Stimulated activated CD8-positive, alpha-beta memory T cell treated with anti-CD3 and anti-CD28 coated beads, Interleukin-7, amount 100 ng/mL, for 1 hour (primary cell): ENCODE measurements at regions not wholly inside any gene's neighbourhood (a gene's known extent, or its start where the extent isn't known, plus 50 kb on each side); places are given as distances from the start of the nearest gene placed in this dataset.

Experiments
- DNase-seq, 2 donors: peaks; one replicate each; pipeline ENCODE4 v3.0.0-alpha.2; 2020; ENCODE audit warnings: low read depth in 2 of 2

GRCh38 chr3:182460303-182460702 is 333.0 kb upstream of the ATP11B start:
- no peak for DNase-seq

GRCh38 chr3:182462152-182462551 is 331.2 kb upstream of the ATP11B start:
- DNase-seq: no peak

- no peak for DNase-seq
Observed at GRCh38 chr3:182464513-182465145, 328.7 kb upstream of the ATP11B start.

- no peak for DNase-seq
Observed at GRCh38 chr3:182465301-182466185, 327.8 kb upstream of the ATP11B start.

- DNase-seq: no peak
Observed at GRCh38 chr3:182469086-182469485, 324.2 kb upstream of the ATP11B start.

- no peak for DNase-seq
Observed at GRCh38 chr3:182470187-182470586, 323.1 kb upstream of the ATP11B start.

- DNase-seq: no peak
Observed at GRCh38 chr3:182473191-182473710, 320.1 kb upstream of the ATP11B start.

GRCh38 chr3:182478369-182478768 is 314.9 kb upstream of the ATP11B start:
- DNase-seq: no peak

- DNase-seq: no peak
Observed at GRCh38 chr3:182479419-182480336, 313.6 kb upstream of the ATP11B start.

GRCh38 chr3:182482705-182483104 is 310.6 kb upstream of the ATP11B start:
- DNase-seq: no peak

- DNase-seq: no peak
Observed at GRCh38 chr3:182484682-182485081, 308.6 kb upstream of the ATP11B start.

GRCh38 chr3:182485301-182485700 is 308.0 kb upstream of the ATP11B start:
- no peak for DNase-seq

- no peak for DNase-seq
Observed at GRCh38 chr3:182486463-182486862, 306.8 kb upstream of the ATP11B start.

- no peak for DNase-seq
Observed at GRCh38 chr3:182487143-182487542, 306.2 kb upstream of the ATP11B start.

GRCh38 chr3:182487611-182488010 is 305.7 kb upstream of the ATP11B start:
- DNase-seq: no peak

- no peak for DNase-seq
Observed at GRCh38 chr3:182490596-182491491, 302.5 kb upstream of the ATP11B start.

- DNase-seq: no peak
Observed at GRCh38 chr3:182491577-182491976, 301.7 kb upstream of the ATP11B start.

GRCh38 chr3:182492536-182492935 is 300.8 kb upstream of the ATP11B start:
- no peak for DNase-seq

- DNase-seq: no peak
Observed at GRCh38 chr3:182500289-182500688, 293.0 kb upstream of the ATP11B start.

GRCh38 chr3:182501856-182502255 is 291.4 kb upstream of the ATP11B start:
- no peak for DNase-seq

- no peak for DNase-seq
Observed at GRCh38 chr3:182503401-182503800, 289.9 kb upstream of the ATP11B start.
